ENCODE measurements at regions not wholly inside any gene's neighbourhood (a gene's known extent, or its start where the extent isn't known, plus 50 kb on each side); places are given as distances from the start of the nearest gene placed in this dataset.

DNA sequence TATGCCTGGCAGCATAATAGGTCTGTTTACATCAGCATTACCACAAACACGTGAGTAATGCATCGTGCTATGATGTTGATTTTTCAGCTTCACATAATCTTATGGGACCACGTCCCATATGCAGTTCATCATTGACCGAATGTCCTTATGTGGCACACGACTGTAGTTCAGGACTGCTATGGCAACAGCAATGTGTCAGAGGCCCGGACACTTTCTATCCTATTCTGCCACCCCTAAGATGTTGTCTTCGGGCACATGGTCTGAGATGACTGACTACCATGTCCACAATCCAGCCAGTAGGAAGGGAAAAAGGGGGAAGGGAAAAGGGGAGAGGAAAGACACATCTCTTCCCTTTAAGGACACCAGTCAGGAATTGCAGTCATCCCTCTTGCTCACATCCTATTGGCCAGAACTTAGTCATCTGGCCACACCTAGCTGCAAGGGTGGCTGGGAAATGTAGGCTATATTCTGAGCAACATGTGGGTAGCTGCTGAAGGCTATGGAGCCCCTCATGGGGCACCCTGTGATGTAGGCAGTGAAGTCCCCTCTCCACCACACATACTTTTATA lies 196.0 kb upstream of the RBPJ start:
- TF ChIP-seq CREB1 (IDR thresholded peaks at IDR 0.05; ENCODE audit: low read depth): no peak
- TF ChIP-seq ZBTB7A (IDR thresholded peaks at IDR 0.05; ENCODE audit: low read depth): no peak
- TF ChIP-seq TCF12 (IDR thresholded peaks at IDR 0.05; ENCODE audit: low read depth): no peak
- no peak for TF ChIP-seq TAF1 (IDR thresholded peaks at IDR 0.05; ENCODE audit: low read depth)
- no peak for TF ChIP-seq EGR1 (IDR thresholded peaks at IDR 0.05)
